K562 (cell line): ENCODE measurements at regions not wholly inside any gene's neighbourhood (a gene's known extent, or its start where the extent isn't known, plus 50 kb on each side); places are given as distances from the start of the nearest gene placed in this dataset.

Source experiments
- ATAC-seq: fragments of 200-7000 bp; cut with Tn5 transposase; 3 replicates; pipeline ENCODE4 v1.9.1; 2020; ENCODE audit warnings: moderate library complexity
- BruUV-seq: library from RNA; stranded (reverse); fragments of 400-500 nt; replicated peaks from 2 replicates; lab custom pipeline; 2021; lab: Mats Ljungman, UMichigan
- CTCF ChIA-PET: fragments of 300-600 bp; formaldehyde crosslinking; extraction: SDS; loops from one replicate; lab custom pipeline; 2021; ENCODE audit warnings: low intra/inter-chr PET ratio; lab: Yijun Ruan, JAX
- POLR2A ChIA-PET: fragments of 300-600, 350-650 bp; sonication (Branson Sonifier 250); formaldehyde crosslinking; extraction: SDS; loops from one replicate; lab custom pipeline; 2021; ENCODE audit warnings: antibody characterized with exemption, inconsistent platforms; lab: Yijun Ruan, JAX
- DNase-seq, 4 experiments: peaks; one replicate each; pipeline versions ENCODE4 v3.0.0 to v3.0.0-alpha.2; 2011 to 2018; ENCODE audit warnings: low spot score in 3 of 4, mixed read lengths in 3 of 4; ENCODE audit errors: extremely low read depth in 1 of 4
- FAIRE-seq: peaks from 2 replicates; lab custom pipeline; 2011; peaks lifted over from hg19 to GRCh38; lab: Jason Lieb, UNC
- H2AFZ ChIP-seq: 2 replicates; pipeline ENCODE4 v1.6.0; 2011; ENCODE audit warnings: low read depth, low read length, control low read depth, inconsistent platforms
- H3K27ac ChIP-seq: fragments of 200-600 bp; 3 replicates; pipeline ENCODE4 v1.8.0; 2011; ENCODE audit warnings: low read depth, mild to moderate bottlenecking, control low read depth, inconsistent platforms, low read length, moderate library complexity, mixed read lengths; ENCODE audit errors: extremely low read depth
- H3K27me3 ChIP-seq, 2 experiments: fragments of 300-600 bp in 1 of 2; 2 replicates in 1 of 2; 3 replicates in 1 of 2; pipeline versions ENCODE4 v1.6.0 to v1.8.0; 2011; ENCODE audit warnings: inconsistent platforms in 2 of 2, low read length in 2 of 2, mild to moderate bottlenecking in 1 of 2, mixed read lengths in 1 of 2, moderate library complexity in 1 of 2; ENCODE audit not compliant: control insufficient read depth in 2 of 2, insufficient read depth in 2 of 2
- H3K36me3 ChIP-seq: fragments of 300-600 bp; 3 replicates; pipeline ENCODE4 v1.8.0; 2011; ENCODE audit warnings: mild to moderate bottlenecking, low read length, inconsistent platforms; ENCODE audit not compliant: control insufficient read depth, insufficient read depth
- H3K4me1 ChIP-seq, 2 experiments: fragments of 200-600 bp in 1 of 2; replicated peaks in 1 of 2; 2 replicates in 1 of 2; 3 replicates in 1 of 2; pipeline versions ENCODE4 v1.5.1 to v1.8.0; 2011; ENCODE audit warnings: inconsistent platforms in 2 of 2, low read length in 2 of 2, mild to moderate bottlenecking in 1 of 2, mixed read lengths in 1 of 2, moderate library complexity in 1 of 2; ENCODE audit not compliant: control insufficient read depth in 2 of 2, insufficient read depth in 2 of 2
- H3K4me2 ChIP-seq: 2 replicates; pipeline ENCODE4 v1.6.1; 2011; ENCODE audit warnings: low read length, control low read depth, inconsistent platforms, mixed read lengths; ENCODE audit not compliant: insufficient read depth
- H3K4me3 ChIP-seq: fragments of 200-600 bp; sonication (generic), shearing (Covaris generic); 2 replicates; pipeline ENCODE4 v1.5.1; 2016; ENCODE audit warnings: control low read depth, inconsistent platforms
- H3K79me2 ChIP-seq: fragments of 200-600 bp; 3 replicates; pipeline ENCODE4 v1.8.0; 2011; ENCODE audit warnings: low read length, inconsistent platforms; ENCODE audit not compliant: control insufficient read depth, insufficient read depth
- H3K9ac ChIP-seq, 2 experiments: 2 replicates each; pipeline versions ENCODE4 v1.6.0 to v1.6.1; 2011; ENCODE audit warnings: low read depth in 2 of 2, low read length in 2 of 2, control low read depth in 1 of 2, inconsistent platforms in 1 of 2, mild to moderate bottlenecking in 1 of 2, mixed read lengths in 1 of 2; ENCODE audit not compliant: insufficient read depth in 1 of 2
- H3K9me1 ChIP-seq: one replicate; pipeline ENCODE4 v1.6.0; 2011; ENCODE audit warnings: inconsistent platforms, mild to moderate bottlenecking, low read length, moderate library complexity; ENCODE audit not compliant: control insufficient read depth, insufficient read depth
- H3K9me3 ChIP-seq: replicated peaks from 2 replicates; pipeline ENCODE4 v1.5.1; 2011; ENCODE audit warnings: low read depth, low read length, inconsistent platforms; ENCODE audit not compliant: control insufficient read depth, insufficient read depth
- H4K20me1 ChIP-seq: replicated peaks from 2 replicates; pipeline ENCODE4 v1.6.1; 2011; ENCODE audit warnings: low read length, inconsistent platforms, mixed read lengths; ENCODE audit not compliant: control insufficient read depth, insufficient read depth
- ELF2 ChIP-seq: fragments of 250-450 bp; sonication (Bioruptor Pico); IDR thresholded peaks from 2 replicates; pipeline ENCODE4 v1.5.0; 2021; ENCODE audit warnings: mild to moderate bottlenecking
- FUS ChIP-seq: fragments of 200-400 bp; formaldehyde crosslinking; optimal IDR thresholded peaks from 2 replicates; pipeline ENCODE3; 2017; ENCODE audit warnings: low read depth, low read length
- GATAD2B ChIP-seq: fragments of 450-650 bp; IDR thresholded peaks from 2 replicates; pipeline ENCODE4 v1.6.1; 2017; ENCODE audit warnings: mild to moderate bottlenecking, borderline replicate concordance
- MAFG ChIP-seq: fragments of 450-650 bp; conservative IDR thresholded peaks from 2 replicates; pipeline ENCODE4 v1.6.1; 2016; ENCODE audit warnings: missing genetic modification characterization, missing compliant biosample characterization
- NBN ChIP-seq: fragments of 450-650 bp; IDR thresholded peaks from 2 replicates; pipeline ENCODE4 v1.6.1; 2016; ENCODE audit warnings: low read depth, mild to moderate bottlenecking
- NR2C1 ChIP-seq, 2 experiments: fragments of 450-650 bp; IDR thresholded peaks; 2 replicates each; pipeline ENCODE4 v1.6.1; 2017; ENCODE audit warnings: mild to moderate bottlenecking in 2 of 2, antibody characterized with exemption in 1 of 2, inconsistent platforms in 1 of 2, missing compliant biosample characterization in 1 of 2, missing genetic modification characterization in 1 of 2
- SMARCE1 ChIP-seq: fragments of 450-650 bp; IDR thresholded peaks from 2 replicates; pipeline ENCODE4 v1.7.1; 2016; ENCODE audit warnings: mild to moderate bottlenecking
- TCFL5 ChIP-seq: fragments of 250-450 bp; sonication (Bioruptor Pico); conservative IDR thresholded peaks from 2 replicates; pipeline ENCODE4 v1.6.1; 2021; ENCODE audit warnings: mild to moderate bottlenecking, moderate library complexity, matching md5 sums
- ZNF57 ChIP-seq: fragments of 450-650 bp; formaldehyde crosslinking; IDR thresholded peaks from 2 replicates; pipeline ENCODE4 v1.4.0; 2020; ENCODE audit warnings: mild to moderate bottlenecking, moderate library complexity
- ZNF830 ChIP-seq: fragments of 250-450 bp; sonication (Bioruptor Pico); IDR thresholded peaks from 2 replicates; pipeline ENCODE4 v1.5.0; 2021; ENCODE audit warnings: mild to moderate bottlenecking
- WGBS: fragments of 100-300 bp; shearing (Covaris generic); methylation state at CpG from one replicate; pipeline ENCODE4 v1.1.6; 2016; ENCODE audit warnings: low coverage, mixed read lengths; ENCODE audit not compliant: insufficient coverage; ENCODE audit errors: missing lambda C conversion rate; 5-methylcytosine and 5-hydroxymethylcytosine counted together
- in situ Hi-C: fragments of 300-500 bp; cut with MboI; formaldehyde crosslinking; loops from 4 replicates; pipeline ENCODE4 v1.15.0; 2018; ENCODE audit warnings: inconsistent platforms, mixed read lengths
- intact Hi-C: fragments of 100-400 bp; cut with micrococcal nuclease; formaldehyde crosslinking; loops from 2 replicates; pipeline ENCODE4 v1.14.2; 2022

- WGBS: 0% methylated on average over 1 of the region's 1 CpG
- ATAC-seq (no peak), FAIRE-seq (no peak), DNase-seq (no peak)
- no peak overlapping the region for H3K4me3 ChIP-seq
- no peaks in the 10 kb centered on the region for H3K27me3 ChIP-seq
- H3K79me2 ChIP-seq: no peaks in the 10 kb centered on the region
- no peaks in the 10 kb centered on the region for H3K9me3 ChIP-seq
- no peak overlapping the region for H3K4me2 ChIP-seq
- H2AFZ ChIP-seq: no peak overlapping the region
- in situ Hi-C loops: no loop called here
- H3K36me3 ChIP-seq: no peaks in the 10 kb centered on the region
- H3K4me1 ChIP-seq: no peaks in the 10 kb centered on the region
- TF ChIP-seq MAFG (no peak), SMARCE1 (no peak), ZNF830 (CRISPR knock-in tag) (no peak), ELF2 (CRISPR knock-in tag) (no peak), GATAD2B (no peak), ZNF57 (no peak), NBN (no peak), FUS (no peak), TCFL5 (CRISPR knock-in tag) (no peak), NR2C1 (IDR thresholded peaks at IDR 0.05) (no peak), NR2C1 (tag; IDR thresholded peaks at IDR 0.05) (no peak)
- TF ChIP-seq, all 486 proteins: peak for 0
- no peak overlapping the region for H3K27ac ChIP-seq
- ChIA-PET CTCF (no interaction called here), POLR2A (no interaction called here)
- intact Hi-C loops: no loop called here
- H3K9ac ChIP-seq: no peak overlapping the region
- no TSS peak for BruUV-seq
- H3K9me1 ChIP-seq: no peaks in the 10 kb centered on the region
- no peaks in the 10 kb centered on the region for H4K20me1 ChIP-seq
These were observed 306.5 kb upstream of the NR5A2 start for GRCh38 chr1:199721001-199721400.
